HG02642 (cell line): ENCODE measurements at regions not wholly inside any gene's neighbourhood (a gene's known extent, or its start where the extent isn't known, plus 50 kb on each side); places are given as distances from the start of the nearest gene placed in this dataset.
"Not testable (repeated sequence)": the region's sequence is repeated elsewhere in the genome, so short reads cannot be mapped to it uniquely, and the experiment has no call there.

Source experiments
- ATAC-seq: cut with Tn5 transposase; IDR thresholded peaks from one replicate; pipeline ENCODE4 v1.9.1; 2021; ENCODE audit warnings: mild to moderate bottlenecking; ENCODE audit not compliant: unreplicated experiment, poor library complexity

DNA sequence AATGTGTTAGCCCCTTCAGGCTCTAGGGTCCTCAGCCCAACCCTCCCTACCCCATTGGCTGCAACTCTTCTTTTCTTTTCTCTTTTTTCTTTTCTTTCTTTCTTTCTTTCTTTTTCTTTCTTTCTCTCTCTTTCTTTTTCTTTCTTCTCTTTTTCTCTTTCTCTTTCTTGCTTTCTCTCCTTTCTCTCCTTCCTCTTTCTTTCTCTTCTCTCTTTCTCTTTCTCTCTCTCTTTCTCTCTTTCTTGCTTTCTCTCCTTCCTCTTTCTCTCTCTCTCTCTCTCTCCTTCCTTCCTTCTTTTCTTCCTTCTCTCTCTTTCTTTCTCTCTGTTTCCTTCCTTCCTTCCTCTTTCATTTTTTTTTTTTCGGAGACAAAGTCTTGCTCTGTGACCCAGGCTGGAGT, 458.9 kb downstream of the TYW1 start:
- ATAC-seq = no peak

GRCh38 chr7:67462781-67463191, 466.2 kb downstream of the TYW1 start:
- ATAC-seq = no peak

GRCh38 chr7:67463316-67463715, 466.7 kb downstream of the TYW1 start:
- no peak for ATAC-seq

GRCh38 chr7:67463983-67464382, 467.4 kb downstream of the TYW1 start:
- ATAC-seq = no peak

DNA sequence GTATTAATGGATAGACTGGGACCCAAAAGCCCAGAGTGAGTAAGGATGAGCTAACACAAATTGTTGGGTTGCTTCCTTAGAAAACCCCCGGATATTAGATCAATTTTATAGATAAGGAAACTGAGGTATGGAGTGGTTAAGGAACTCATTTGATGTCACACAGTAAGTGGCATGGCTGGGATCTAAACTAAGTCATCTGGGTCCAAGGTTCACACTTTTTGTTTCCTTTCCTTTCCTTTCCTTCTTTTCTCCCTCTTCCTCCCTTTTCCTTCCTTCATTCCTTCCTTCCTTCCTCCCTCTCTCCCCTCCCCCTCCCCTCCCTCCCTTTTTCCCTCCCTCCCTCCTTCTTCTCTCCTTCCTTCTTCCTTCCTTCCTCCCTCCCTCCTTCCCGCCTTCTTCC, 469.5 kb downstream of the TYW1 start:
- no peak for ATAC-seq

DNA sequence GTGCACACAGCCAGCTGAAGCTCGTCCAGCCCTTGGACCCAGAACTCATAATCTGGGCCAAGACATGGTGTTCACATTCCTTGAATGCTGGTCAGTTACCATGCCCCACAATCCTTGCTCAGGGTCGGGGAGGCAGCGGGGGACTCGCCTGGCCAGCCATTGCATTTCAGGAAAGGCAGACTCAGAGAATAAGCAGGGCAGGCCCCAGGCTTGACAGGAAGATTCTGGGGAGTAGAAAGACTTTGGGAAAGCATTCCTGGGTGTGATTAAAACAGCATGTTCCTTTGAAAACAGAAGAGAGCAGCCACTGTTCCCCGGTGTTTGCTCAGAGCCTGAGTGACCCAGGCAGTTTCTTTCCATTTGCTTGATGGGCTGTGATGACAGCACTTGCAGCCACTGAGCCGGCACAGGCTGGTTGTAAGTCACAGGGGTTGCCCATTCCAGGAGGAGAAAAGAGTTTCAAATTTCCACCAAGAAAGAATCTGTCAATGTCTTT, 473.7 kb downstream of the TYW1 start:
- no peak for ATAC-seq

- ATAC-seq = no peak
These were observed 478.7 kb downstream of the TYW1 start for GRCh38 chr7:67475293-67475692.

DNA sequence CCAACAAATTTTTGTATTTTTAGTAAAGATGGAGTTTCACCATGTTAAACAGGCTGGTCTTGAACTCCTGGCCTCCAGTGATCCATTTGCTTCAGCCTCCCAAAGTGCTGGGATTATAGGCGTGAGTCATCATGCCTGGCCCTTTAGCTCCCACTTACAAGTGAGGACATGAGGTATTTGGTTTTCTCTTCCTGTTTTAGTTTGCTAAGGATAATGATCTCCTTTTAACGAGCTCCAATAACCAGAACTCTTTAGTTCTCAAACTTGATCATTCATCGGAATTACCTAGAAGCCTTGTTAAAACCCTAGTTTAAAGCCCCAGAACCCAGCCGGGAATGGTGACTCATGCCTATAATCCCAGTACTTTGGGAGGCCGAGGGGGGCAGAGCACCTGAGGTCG, 481.4 kb downstream of the TYW1 start:
- ATAC-seq = no peak

DNA sequence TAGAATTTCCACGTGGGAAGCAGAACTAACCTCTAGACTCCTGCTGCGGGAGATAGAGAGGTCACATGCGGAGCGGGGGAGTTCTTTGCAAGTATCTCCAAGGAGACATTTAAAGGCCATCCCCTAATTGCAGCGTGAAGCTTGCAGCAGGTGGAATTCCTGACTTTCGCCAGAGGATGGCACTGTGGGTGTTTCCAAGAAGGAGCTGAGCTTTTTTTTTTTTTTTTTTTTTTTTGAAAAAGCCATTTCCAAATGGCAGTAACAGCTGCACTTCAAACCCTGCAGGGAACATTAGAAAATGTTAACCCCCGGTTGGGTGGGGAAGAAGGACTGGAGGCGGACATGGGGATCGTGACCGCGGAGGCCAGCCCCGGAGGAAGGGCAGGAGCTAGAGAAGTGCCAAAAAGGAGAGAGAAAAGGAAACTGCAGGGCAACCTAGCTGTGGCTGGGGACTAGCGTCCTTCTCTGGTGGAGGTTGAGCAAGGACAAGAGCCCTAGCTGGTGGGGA, 487.7 kb downstream of the TYW1 start:
- no peak for ATAC-seq

GRCh38 chr7:67486401-67486800, 489.8 kb downstream of the TYW1 start:
- no peak for ATAC-seq

DNA sequence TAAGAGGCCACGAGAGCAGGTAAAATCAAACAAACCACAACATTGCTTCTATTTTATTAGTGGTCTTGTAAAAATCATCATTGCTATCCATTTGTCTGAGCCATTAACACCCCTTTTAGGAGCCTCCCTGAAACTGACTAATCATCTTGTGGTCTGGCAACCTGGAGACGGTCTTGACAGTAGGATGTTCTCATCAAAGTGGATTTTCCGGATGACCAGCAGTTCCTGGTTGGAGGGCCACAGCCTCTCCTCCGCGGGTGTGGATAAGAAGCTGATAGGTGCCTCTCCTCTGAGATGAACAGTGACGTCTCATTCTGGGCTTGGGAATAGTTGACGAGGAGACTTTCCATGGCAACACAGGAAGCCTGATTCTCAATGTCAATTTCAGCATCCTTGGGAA, 490.7 kb downstream of the TYW1 start:
- no peak for ATAC-seq

DNA sequence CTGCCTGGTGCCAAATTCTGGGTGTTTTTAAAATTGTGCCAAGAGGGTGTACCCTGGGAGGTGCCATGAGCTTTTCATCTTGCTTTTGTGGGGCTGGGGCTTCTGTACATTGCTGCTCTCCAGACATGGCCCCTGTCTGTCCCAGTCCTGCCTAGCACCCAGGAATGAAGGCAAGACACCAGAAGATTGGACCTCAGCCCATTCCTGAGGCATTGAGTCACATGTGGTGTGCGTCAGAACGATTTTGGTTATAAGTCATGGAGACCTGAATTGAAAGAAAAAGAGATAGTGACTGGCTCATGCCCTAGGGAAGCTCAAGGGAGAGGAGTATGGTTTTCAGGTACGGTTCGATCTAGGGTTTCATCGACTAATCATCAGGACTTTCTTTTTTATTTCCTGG, 493.2 kb downstream of the TYW1 start:
- no peak for ATAC-seq

- ATAC-seq = no peak
These were observed 496.7 kb downstream of the TYW1 start for GRCh38 chr7:67493366-67493765.

DNA sequence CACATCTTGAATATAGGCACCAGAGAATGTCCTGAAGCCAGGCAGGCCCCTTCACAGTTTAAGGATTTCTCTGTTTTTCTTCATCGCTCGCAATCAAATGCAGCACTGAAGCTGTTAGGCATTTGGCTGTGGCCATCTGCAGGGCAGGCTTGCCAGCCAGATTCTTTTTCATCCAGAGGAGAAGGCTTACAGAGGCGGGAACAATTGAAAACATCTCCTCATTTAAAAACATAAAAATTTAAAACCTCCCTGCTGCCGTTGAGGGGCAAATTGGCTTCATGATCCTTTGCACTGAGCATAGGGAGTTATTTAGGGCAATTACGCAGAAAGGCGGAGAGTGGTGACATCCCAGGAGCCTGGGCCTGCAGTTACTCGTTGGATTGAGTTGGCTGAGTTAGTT, 500.0 kb downstream of the TYW1 start:
- ATAC-seq = no peak

GRCh38 chr7:67497914-67498313, 501.3 kb downstream of the TYW1 start:
- ATAC-seq = not testable (repeated sequence)

DNA sequence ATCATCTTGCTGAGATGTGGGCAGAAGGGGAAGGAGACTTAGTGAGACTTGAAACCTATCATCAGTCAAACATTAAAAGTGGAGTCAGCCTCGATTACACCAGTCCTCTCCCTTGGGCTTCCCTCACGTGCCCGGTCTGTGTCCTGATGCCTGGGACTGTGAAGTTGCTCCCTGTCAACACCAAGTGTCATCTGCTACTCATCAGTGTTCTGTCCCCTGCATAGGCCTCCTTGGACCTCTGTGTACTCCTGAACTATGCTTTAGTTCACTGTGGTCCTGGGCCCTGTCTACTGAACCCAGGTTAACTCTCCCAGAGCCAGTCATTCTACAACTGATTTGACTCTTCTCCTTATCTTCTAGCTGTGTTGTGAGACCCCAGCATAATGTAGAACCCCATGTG, 506.3 kb downstream of the TYW1 start:
- no peak for ATAC-seq

DNA sequence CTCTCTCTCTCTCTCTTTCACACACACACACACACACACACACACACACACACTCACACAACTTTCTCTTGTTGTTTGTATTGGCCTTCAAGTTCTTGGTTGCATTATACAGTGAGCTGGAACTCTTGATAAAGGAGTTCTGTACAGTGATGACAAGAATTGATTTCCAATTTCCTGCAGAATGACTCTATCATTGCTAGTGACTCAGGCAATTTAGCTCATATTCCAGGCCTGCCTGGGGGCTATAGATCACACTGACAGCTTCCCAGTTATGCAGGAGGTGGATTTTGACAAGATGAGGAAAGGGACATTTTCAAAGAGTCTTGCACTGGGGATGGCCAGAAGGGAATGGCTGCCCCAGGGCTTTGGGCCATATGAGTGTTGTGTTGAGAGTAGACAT, 508.8 kb downstream of the TYW1 start:
- ATAC-seq = no peak

DNA sequence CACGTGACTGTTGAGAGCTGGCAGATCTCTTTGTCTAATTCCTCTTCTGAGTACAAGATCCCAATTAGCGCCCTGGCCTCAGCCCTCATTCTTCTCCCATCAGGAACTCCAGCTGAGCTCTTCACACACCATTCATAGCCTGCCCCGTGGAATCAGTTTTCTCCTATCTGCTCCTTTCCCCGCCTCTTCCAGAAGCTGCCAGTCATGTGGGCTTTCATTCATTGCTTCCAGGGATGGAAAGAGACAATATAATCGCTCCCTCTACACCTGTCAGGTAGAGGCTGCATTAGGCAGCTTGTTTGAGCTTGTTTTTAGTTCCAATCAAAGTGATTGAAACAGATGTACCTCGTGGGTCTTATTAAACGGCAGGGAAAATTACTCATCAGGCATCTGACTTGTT, 515.8 kb downstream of the TYW1 start:
- ATAC-seq = no peak

DNA sequence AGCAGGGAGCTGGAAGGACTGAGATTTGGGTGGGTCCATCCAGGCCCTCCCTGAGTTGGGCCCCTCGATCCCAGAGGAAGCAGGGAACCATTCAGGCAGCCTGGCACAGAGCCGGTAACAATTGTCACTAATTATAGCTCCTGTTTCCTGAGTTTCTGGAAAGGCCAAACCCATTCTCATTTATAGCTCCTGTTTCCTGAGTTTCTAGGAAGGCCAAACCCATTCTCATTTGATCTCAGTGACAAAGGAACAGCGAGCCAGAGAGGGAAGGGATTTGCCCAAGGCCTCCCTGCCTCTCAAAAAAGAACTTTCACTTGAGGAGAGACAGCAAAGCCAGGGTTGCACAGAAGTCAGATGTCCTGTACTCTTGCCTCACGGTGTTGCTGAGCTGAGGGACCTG, 521.9 kb downstream of the TYW1 start:
- ATAC-seq = no peak

- ATAC-seq = no peak
These were observed 522.5 kb downstream of the TYW1 start for GRCh38 chr7:67519171-67519570.

DNA sequence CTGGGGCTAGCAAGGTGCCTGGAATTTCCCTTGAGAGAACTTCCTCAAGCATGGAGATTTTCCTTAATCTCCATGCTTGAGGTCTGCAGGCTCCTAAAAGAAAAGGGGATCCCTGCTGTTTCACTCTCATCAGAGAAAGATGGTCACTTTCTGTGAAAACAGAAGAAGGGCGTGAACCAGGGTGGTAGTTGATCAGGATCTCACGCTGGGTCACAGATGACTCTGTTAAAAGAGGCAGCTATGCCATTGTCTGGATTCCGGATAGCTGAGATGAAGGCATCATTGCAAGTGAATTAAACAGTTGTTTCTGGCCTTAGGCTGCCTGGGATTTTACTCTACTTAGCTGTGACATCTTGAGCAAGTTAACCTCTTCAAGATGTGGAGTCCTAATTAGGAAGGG, 525.9 kb downstream of the TYW1 start:
- no peak for ATAC-seq

DNA sequence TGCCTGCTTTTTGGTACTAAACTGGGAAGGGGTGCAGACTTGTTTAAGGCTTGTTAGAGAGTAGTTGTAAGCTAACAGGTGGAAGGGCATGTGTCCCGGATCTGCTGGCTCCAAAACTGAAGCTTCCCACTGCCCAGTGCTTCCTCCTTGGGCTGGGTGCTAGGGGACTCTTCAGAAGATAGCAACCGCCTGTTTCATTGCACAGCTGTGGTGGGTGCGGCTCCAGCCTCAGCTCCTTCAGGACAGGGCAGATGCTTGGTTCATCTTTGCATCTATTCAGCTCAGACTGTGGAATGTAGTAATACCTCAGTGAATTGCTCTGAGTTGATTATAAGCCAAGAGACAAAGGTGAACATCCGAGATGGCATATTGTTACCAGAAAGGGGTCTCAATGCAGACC, 527.1 kb downstream of the TYW1 start:
- no peak for ATAC-seq

DNA sequence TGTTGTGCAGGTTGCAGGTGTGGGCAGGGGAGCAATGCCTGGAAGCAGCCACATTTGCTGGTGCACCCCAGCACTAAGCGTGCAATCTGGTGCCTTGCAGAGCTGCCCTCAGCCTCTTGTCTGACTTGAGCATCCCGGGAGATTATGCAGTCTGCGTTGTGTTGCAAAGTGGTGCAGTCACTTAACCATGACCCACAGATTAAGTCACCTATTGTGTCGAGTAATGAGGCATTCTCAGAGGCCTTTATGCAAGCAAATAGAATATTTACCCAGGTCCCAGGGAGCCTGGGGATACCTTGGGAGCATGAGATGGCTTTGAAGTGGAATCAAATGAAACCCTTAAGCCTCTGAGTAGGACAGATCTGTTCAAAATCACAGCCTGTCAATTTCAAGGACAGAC, 529.0 kb downstream of the TYW1 start:
- ATAC-seq = no peak
